ENCODE measurements at regions not wholly inside any gene's neighbourhood (a gene's known extent, or its start where the extent isn't known, plus 50 kb on each side); places are given as distances from the start of the nearest gene placed in this dataset.

DNA sequence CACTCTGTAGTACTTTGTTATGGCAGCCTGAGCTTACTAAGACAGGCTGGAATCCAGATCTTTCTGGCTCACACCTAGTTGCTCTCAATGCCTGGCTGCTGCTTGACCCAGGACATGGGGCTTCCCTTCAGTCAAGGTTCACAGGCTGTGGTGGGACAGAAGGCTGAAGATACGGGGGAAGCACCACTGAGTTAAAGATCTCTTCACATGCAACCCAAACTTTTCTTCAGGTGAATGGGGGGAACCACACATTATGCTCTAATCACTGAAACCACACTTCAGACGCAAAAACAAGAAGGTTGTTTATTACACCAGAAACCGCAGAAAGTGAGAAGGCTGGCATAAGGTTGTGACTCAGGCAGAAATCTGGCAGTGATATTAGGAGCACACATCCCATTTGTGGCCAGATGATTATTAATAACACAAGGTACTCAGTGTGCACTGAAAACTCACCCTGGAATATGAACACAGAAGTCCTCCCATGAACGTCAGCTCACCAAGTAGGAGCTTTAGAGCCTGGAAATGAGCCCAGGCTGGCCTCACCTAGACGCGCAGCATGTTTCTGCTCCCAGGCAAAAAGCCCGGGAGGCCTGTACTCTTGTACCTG, 230.5 kb upstream of the CHRNA7 start:
- in situ Hi-C loops (cut with MboI): no loop called here
- no TSS peak for BruUV-seq (replicated peaks)
- Histone ChIP-seq H3K79me2 (ENCODE audit: control insufficient read depth, insufficient read depth, low read length) (no peaks in the 10 kb centered on the region), H4K20me1 (ENCODE audit: control insufficient read depth, insufficient read depth) (no peaks in the 10 kb centered on the region), H3K9me3 (replicated peaks; ENCODE audit: control insufficient read depth, insufficient read depth, low read length) (no peaks in the 10 kb centered on the region), H3K4me2 (ENCODE audit: control insufficient read depth, insufficient read depth) (no peak overlapping the region), H3K4me3 (no peak overlapping the region), H3K4me1 (ENCODE audit: control insufficient read depth, insufficient read depth, low read length) (peaks cover 15% of the 10 kb centered on the region), H3K36me3 (ENCODE audit: control insufficient read depth in 2 of 2, insufficient read depth in 2 of 2, low read length in 1 of 2) (no peaks in the 10 kb centered on the region), H3K27me3 (replicated peaks in 1 of 2; ENCODE audit: control insufficient read depth in 2 of 2, insufficient read depth in 2 of 2, low read length in 1 of 2) (no peaks in the 10 kb centered on the region), H3K9ac (ENCODE audit: control insufficient read depth, insufficient read depth, low read length) (no peak overlapping the region), H2AFZ (ENCODE audit: control insufficient read depth, low read depth, low read length) (no peak overlapping the region), H3K27ac (ENCODE audit: control insufficient read depth, insufficient read depth) (no peak overlapping the region; the same call in 1 of the 2 replicates)
- ChIA-PET CTCF (interaction anchor here (0.8 kb wide), 1 partner anchor 147 kb away, joined by 6 read pairs; no protein-coding TSS in a partner anchor), RAD21 (ENCODE audit: unreplicated experiment) (interaction anchor here (0.6 kb wide), 1 partner anchor 210 kb away, joined by 3 read pairs; no protein-coding TSS in a partner anchor), SMC1A (ENCODE audit: uncharacterized antibody, unreplicated experiment) (no interaction called here), POLR2A (no interaction called here)
- no peak for FAIRE-seq
- ATAC-seq: peak; percentile 95
- WGBS (ENCODE audit: insufficient coverage, insufficient replicate concordance, low lambda C conversion rate, missing lambda C conversion rate): 29% methylated on average over 7 of the region's 7 CpGs
- DNase-seq (ENCODE audit: low read depth, low spot score): peak; percentile 77
- intact Hi-C loops (cut with micrococcal nuclease; ENCODE audit: unreplicated experiment): loop anchor here (5.0 kb wide), 1 partner anchor 67 kb away; no protein-coding TSS in a partner anchor
- TF ChIP-seq E4F1 (IDR thresholded peaks at IDR 0.05; ENCODE audit: borderline replicate concordance, partially characterized antibody) (no peak), POU2F2 (IDR thresholded peaks at IDR 0.05; ENCODE audit: borderline replicate concordance, low read depth, low read length) (0 out of 3 replicates have a peak, but pooled peaks have one; percentile 36), BHLHE40 (IDR thresholded peaks at IDR 0.05; ENCODE audit: borderline replicate concordance in 1 of 2, low read depth in 2 of 2, low read length in 1 of 2) (peak; percentile 69; a peak in 3 of 4 replicates), MEF2B (IDR thresholded peaks at IDR 0.05; ENCODE audit: partially characterized antibody, poor library complexity, severe bottlenecking) (peak; percentile 45), MTA2 (IDR thresholded peaks at IDR 0.05; ENCODE audit: low read depth) (peak; percentile 90), ETV6 (conservative IDR thresholded peaks at IDR 0.05 in 1 of 2, IDR thresholded peaks at IDR 0.05 in 1 of 2; ENCODE audit: borderline replicate concordance in 1 of 2, low read depth in 1 of 2) (peak in 1 of 2 experiments; percentile 60; a peak in 2 of 4 replicates), SIX5 (IDR thresholded peaks at IDR 0.05; ENCODE audit: low read depth, low read length, severe bottlenecking) (no peak), ATF3 (IDR thresholded peaks at IDR 0.05; ENCODE audit: borderline replicate concordance, extremely low read depth, low read depth, low read length) (no peak), ZSCAN29 (IDR thresholded peaks at IDR 0.05) (no peak), ZNF384 (IDR thresholded peaks at IDR 0.05; ENCODE audit: borderline replicate concordance, low read depth, low read length) (no peak), WRNIP1 (IDR thresholded peaks at IDR 0.05; ENCODE audit: borderline replicate concordance, low read depth, low read length) (no peak), MEF2A (IDR thresholded peaks at IDR 0.05; ENCODE audit: insufficient read depth, low read depth, low read length) (0 out of 2 replicates have a peak, but pooled peaks have one; percentile 30), GABPA (IDR thresholded peaks at IDR 0.05; ENCODE audit: low read depth) (no peak), FOXM1 (IDR thresholded peaks at IDR 0.05; ENCODE audit: low read depth, low read length) (peak; percentile 82), EZH2 (IDR thresholded peaks at IDR 0.05; ENCODE audit: borderline replicate concordance, control insufficient read depth, low read depth, low read length) (no peak)
- TF ChIP-seq, protein P1, sequence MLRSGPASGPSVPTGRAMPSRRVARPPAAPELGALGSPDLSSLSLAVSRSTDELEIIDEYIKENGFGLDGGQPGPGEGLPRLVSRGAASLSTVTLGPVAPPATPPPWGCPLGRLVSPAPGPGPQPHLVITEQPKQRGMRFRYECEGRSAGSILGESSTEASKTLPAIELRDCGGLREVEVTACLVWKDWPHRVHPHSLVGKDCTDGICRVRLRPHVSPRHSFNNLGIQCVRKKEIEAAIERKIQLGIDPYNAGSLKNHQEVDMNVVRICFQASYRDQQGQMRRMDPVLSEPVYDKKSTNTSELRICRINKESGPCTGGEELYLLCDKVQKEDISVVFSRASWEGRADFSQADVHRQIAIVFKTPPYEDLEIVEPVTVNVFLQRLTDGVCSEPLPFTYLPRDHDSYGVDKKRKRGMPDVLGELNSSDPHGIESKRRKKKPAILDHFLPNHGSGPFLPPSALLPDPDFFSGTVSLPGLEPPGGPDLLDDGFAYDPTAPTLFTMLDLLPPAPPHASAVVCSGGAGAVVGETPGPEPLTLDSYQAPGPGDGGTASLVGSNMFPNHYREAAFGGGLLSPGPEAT (IDR thresholded peaks at IDR 0.05; ENCODE audit: low read depth): peak; percentile 50; the same call in 1 of the 2 replicates

All from GM12878 (cell line).